SJCRH30 (cell line): ENCODE measurements at regions not wholly inside any gene's neighbourhood (a gene's known extent, or its start where the extent isn't known, plus 50 kb on each side); places are given as distances from the start of the nearest gene placed in this dataset.
"Not testable (repeated sequence)": the region's sequence is repeated elsewhere in the genome, so short reads cannot be mapped to it uniquely, and the experiment has no call there.

Source experiments
- DNase-seq, 2 experiments: peaks; one replicate each; pipeline ENCODE4 v3.0.0-alpha.2; 2015 to 2020
- H3K27ac ChIP-seq: fragments of 250-450 bp; sonication (Bioruptor Pico); 2 replicates; pipeline ENCODE4 v1.5.1; 2020; ENCODE audit warnings: mild to moderate bottlenecking, moderate library complexity
- H3K27me3 ChIP-seq: fragments of 250-450 bp; sonication (Bioruptor Pico); 2 replicates; pipeline ENCODE4 v1.5.1; 2020; ENCODE audit warnings: mild to moderate bottlenecking, moderate library complexity
- H3K36me3 ChIP-seq: fragments of 250-450 bp; sonication (Bioruptor Pico); 2 replicates; pipeline ENCODE4 v1.5.1; 2020; ENCODE audit warnings: mild to moderate bottlenecking, moderate library complexity
- H3K4me1 ChIP-seq: fragments of 250-450 bp; sonication (Bioruptor Pico); 2 replicates; pipeline ENCODE4 v1.5.1; 2020; ENCODE audit warnings: mild to moderate bottlenecking, moderate library complexity
- H3K4me3 ChIP-seq: fragments of 250-450 bp; sonication (Bioruptor Pico); 2 replicates; pipeline ENCODE4 v1.5.1; 2020; ENCODE audit warnings: mild to moderate bottlenecking, moderate library complexity
- H3K9me3 ChIP-seq: fragments of 250-450 bp; sonication (Bioruptor Pico); replicated peaks from 2 replicates; pipeline ENCODE4 v1.5.1; 2020; ENCODE audit warnings: mild to moderate bottlenecking, moderate library complexity

- DNase-seq, result peak in 1 of 2 experiments; percentile 33
- H3K4me1 ChIP-seq, result peaks cover 4% of the 10 kb centered on the region
- H3K27ac ChIP-seq, result no peak overlapping the region
- no peaks in the 10 kb centered on the region for H3K36me3 ChIP-seq
- no peaks in the 10 kb centered on the region for H3K27me3 ChIP-seq
- no peaks in the 10 kb centered on the region; the same call in 1 of the 2 replicates for H3K9me3 ChIP-seq
- no peak overlapping the region for H3K4me3 ChIP-seq
These were observed 79.6 kb upstream of the STK38L start for GRCh38 chr12:27164330-27165040.

GRCh38 chr12:27165958-27166357, 78.1 kb upstream of the STK38L start:
- H3K4me1 ChIP-seq, H3K4me3 ChIP-seq, H3K9me3 ChIP-seq, H3K27ac ChIP-seq, DNase-seq, H3K36me3 ChIP-seq, H3K27me3 ChIP-seq: not testable (repeated sequence)

DNA sequence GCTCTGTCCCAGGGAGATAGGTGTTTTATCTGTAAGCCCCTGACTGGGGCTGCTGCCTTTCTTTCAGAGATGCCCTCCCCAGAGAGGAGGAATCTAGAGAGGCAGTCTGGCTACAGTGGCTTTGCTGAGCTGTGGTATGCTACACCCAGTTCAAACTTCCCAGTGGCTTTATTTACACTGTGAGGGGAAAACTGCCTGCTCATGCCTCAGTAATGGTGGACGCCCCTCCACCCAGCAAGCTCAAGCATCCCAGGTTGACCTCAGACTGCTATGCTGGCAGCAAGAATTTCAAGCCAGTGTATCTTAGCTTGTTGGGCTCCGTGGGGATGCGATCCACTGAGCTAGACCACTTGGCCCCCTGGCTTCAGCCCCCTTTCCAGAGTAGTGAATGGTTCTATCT, 72.6 kb upstream of the STK38L start:
- H3K27me3 ChIP-seq, H3K36me3 ChIP-seq, H3K4me3 ChIP-seq, H3K4me1 ChIP-seq, H3K27ac ChIP-seq, H3K9me3 ChIP-seq, DNase-seq: not testable (repeated sequence)

GRCh38 chr12:27176765-27177164, 67.3 kb upstream of the STK38L start:
- Histone ChIP-seq H3K4me1 (peaks cover 18% of the 10 kb centered on the region), H3K27me3 (no peaks in the 10 kb centered on the region), H3K9me3 (0 out of 2 replicates have a peak, but pooled peaks cover 3% of the 10 kb centered on the region), H3K4me3 (no peak overlapping the region), H3K36me3 (no peaks in the 10 kb centered on the region), H3K27ac (no peak overlapping the region)
- no peak for DNase-seq

- no peak overlapping the region for H3K4me3 ChIP-seq
- peaks cover 18% of the 10 kb centered on the region for H3K4me1 ChIP-seq
- 0 out of 2 replicates have a peak, but pooled peaks cover 3% of the 10 kb centered on the region for H3K9me3 ChIP-seq
- H3K27me3 ChIP-seq, result no peaks in the 10 kb centered on the region
- DNase-seq, result no peak
- H3K36me3 ChIP-seq, result no peaks in the 10 kb centered on the region
- no peak overlapping the region for H3K27ac ChIP-seq
These were observed 66.4 kb upstream of the STK38L start for GRCh38 chr12:27177706-27178105.

DNA sequence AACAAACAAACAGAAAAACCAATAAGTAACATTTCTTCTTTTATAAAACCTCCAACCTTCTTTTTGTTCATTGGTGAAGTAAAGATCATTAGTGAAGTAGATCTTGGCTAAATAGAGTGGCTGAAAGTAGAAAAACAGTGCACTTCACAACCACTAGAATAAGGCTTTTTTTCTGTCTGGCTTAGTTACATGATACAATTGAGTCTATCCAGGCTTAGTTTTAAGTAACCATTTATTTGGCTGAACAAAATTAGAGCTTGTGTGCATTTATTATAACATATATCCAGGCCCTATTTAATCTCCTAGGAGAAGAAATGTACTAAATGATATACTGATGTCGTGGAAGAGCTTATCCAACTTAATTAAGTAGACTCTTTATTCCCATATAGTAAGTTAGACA, 65.8 kb upstream of the STK38L start:
- Histone ChIP-seq H3K4me1 (peaks cover 18% of the 10 kb centered on the region), H3K9me3 (no peaks in the 10 kb centered on the region), H3K27ac (no peak overlapping the region), H3K27me3 (no peaks in the 10 kb centered on the region), H3K4me3 (no peak overlapping the region), H3K36me3 (no peaks in the 10 kb centered on the region)
- no peak for DNase-seq

- peak overlapping the region; percentile 60 for H3K27ac ChIP-seq
- no peaks in the 10 kb centered on the region for H3K9me3 ChIP-seq
- DNase-seq, result peak in 1 of 2 experiments; percentile 28
- H3K4me1 ChIP-seq, result peaks cover 18% of the 10 kb centered on the region
- no peak overlapping the region for H3K4me3 ChIP-seq
- no peaks in the 10 kb centered on the region for H3K36me3 ChIP-seq
- H3K27me3 ChIP-seq, result no peaks in the 10 kb centered on the region
These were observed 65.2 kb upstream of the STK38L start for GRCh38 chr12:27178723-27179399.

GRCh38 chr12:27179400-27180214, 64.5 kb upstream of the STK38L start:
- Histone ChIP-seq H3K27ac (peak overlapping the region; percentile 60), H3K4me3 (no peak overlapping the region), H3K4me1 (peaks cover 18% of the 10 kb centered on the region)

GRCh38 chr12:27180906-27181505, 63.1 kb upstream of the STK38L start:
- no peaks in the 10 kb centered on the region for H3K36me3 ChIP-seq
- no peaks in the 10 kb centered on the region for H3K9me3 ChIP-seq
- H3K4me3 ChIP-seq, result no peak overlapping the region
- no peak for DNase-seq
- peaks cover 18% of the 10 kb centered on the region for H3K4me1 ChIP-seq
- no peak overlapping the region for H3K27ac ChIP-seq
- H3K27me3 ChIP-seq, result no peaks in the 10 kb centered on the region

More at GRCh38 chr12:27179400-27180214, 64.5 kb upstream of the STK38L start:
- Histone ChIP-seq H3K9me3 (no peaks in the 10 kb centered on the region), H3K27me3 (no peaks in the 10 kb centered on the region), H3K36me3 (no peaks in the 10 kb centered on the region)
- DNase-seq, result peak; percentile 72 to 86

- Histone ChIP-seq H3K27ac (no peak overlapping the region), H3K4me1 (peaks cover 18% of the 10 kb centered on the region), H3K27me3 (no peaks in the 10 kb centered on the region), H3K9me3 (no peaks in the 10 kb centered on the region), H3K4me3 (no peak overlapping the region), H3K36me3 (no peaks in the 10 kb centered on the region)
- no peak for DNase-seq
These were observed 60.7 kb upstream of the STK38L start for GRCh38 chr12:27183342-27183741.

DNA sequence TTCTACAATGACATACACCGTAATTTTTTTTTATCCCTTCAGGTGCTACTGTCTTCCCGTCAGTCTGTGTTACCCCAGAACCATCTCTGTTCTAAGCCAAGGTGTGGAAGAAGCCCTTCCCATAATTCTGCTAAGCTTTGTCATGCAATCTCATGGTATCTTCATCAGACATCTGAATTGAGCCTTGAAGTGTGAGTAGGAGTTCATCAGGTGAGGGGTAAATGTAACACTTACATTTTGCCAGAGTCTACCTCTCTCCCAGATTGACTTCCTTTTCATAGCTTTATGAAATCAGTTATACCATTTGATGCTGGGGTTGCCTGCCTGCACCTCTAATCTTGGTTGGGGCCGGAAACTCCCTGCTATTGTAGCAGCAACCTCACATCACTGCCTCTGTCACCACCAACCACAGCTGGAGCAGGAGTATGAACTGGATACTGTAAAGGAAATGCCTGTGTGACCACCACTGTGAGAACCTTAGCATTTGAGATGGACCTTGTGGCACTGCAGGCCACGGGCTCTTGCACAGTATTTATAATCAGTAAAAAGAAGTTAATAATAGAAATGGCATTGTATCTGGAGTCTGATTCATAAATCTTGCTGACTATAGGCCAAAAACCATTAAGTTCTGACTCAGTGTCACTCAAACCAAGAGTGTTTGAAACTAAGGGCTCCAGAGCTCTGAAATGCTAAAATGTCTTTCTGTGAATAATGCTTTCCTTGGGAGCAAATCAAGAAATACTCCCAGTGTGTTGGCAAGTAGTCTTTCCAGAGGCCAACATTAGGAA, 58.7 kb upstream of the STK38L start:
- Histone ChIP-seq H3K4me1 (peaks cover 1% of the 10 kb centered on the region), H3K9me3 (no peaks in the 10 kb centered on the region), H3K27me3 (no peaks in the 10 kb centered on the region), H3K27ac (no peak overlapping the region), H3K36me3 (no peaks in the 10 kb centered on the region), H3K4me3 (no peak overlapping the region)
- DNase-seq, result peak; percentile 17 to 43

DNA sequence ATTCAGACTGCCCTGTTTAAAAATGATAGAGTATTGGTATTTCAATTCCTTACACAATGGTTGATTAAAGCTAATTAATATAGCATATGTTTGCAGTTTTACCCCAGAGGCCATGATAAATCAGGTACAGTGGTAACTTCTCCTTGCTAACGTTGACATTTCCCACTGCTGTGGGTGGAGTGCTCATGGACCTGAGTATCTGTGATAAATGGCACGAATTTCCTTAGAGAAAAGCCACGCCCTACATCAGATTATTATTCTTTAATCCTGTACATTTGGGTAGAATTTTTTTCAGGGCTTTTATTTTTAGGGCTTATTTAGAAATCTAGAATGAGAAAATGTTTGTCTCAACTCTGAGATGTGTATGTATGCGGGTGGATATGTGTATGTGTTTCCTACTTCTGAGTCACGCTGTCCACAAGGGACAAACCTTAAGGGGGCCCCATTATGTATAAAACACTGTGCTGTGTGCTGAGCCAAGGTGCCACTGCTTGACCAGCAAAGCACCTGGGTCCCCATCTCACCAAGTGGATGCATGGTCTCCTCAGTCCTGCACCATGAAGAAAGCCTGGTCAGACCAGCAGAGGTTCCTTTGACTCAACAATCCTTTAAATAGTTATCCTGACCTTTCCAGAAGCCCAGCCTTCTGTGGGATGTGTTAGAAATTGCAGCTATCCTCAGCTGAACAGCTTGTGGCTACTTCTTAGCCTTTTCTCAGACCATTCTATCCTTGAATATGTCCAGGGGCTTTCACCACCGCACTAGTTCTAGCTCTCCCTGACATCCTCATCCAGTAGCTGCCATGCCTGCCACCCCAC, 57.9 kb upstream of the STK38L start:
- H3K27me3 ChIP-seq, result no peaks in the 10 kb centered on the region
- H3K4me3 ChIP-seq, result no peak overlapping the region
- no peaks in the 10 kb centered on the region; the same call in 1 of the 2 replicates for H3K4me1 ChIP-seq
- no peaks in the 10 kb centered on the region for H3K36me3 ChIP-seq
- no peak for DNase-seq
- no peak overlapping the region for H3K27ac ChIP-seq
- no peaks in the 10 kb centered on the region for H3K9me3 ChIP-seq

DNA sequence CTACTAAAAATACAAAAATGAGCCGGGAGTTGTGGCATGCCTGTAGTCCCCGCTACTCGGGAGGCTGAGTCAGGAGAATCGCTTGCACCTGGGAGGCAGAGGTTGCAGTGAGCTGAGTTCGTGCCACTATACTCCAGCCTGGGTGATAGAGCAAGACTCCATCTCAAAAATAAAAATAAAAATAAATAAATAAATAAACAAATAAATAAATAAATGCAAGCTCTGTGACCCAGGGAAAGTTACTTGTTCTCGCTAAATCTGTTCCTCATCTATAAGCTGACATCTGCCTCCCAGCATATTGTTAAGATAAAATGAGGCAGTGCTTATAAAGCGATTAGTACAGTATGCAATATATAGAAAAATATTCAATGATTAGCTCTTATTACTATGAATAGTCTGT, 56.4 kb upstream of the STK38L start:
- no peaks in the 10 kb centered on the region for H3K9me3 ChIP-seq
- no peak for DNase-seq
- no peak overlapping the region for H3K27ac ChIP-seq
- peaks cover 5% of the 10 kb centered on the region for H3K4me1 ChIP-seq
- H3K27me3 ChIP-seq, result no peaks in the 10 kb centered on the region
- no peak overlapping the region for H3K4me3 ChIP-seq
- no peaks in the 10 kb centered on the region for H3K36me3 ChIP-seq
